SJSA1 (cell line): ENCODE measurements at regions not wholly inside any gene's neighbourhood (a gene's known extent, or its start where the extent isn't known, plus 50 kb on each side); places are given as distances from the start of the nearest gene placed in this dataset.
"Not testable (repeated sequence)": the region's sequence is repeated elsewhere in the genome, so short reads cannot be mapped to it uniquely, and the experiment has no call there.

Experiments
- DNase-seq, 2 experiments: peaks; one replicate each; pipeline ENCODE4 v3.0.0-alpha.2; 2015 to 2020; ENCODE audit warnings: low spot score in 2 of 2, low read depth in 1 of 2
- H3K27ac ChIP-seq: fragments of 250-450 bp; sonication (Bioruptor Pico); 2 replicates; pipeline ENCODE4 v1.5.1; 2020; ENCODE audit warnings: mild to moderate bottlenecking, moderate library complexity
- H3K27me3 ChIP-seq: fragments of 250-450 bp; sonication (Bioruptor Pico); replicated peaks from 2 replicates; pipeline ENCODE4 v1.5.1; 2020; ENCODE audit warnings: mild to moderate bottlenecking, moderate library complexity
- H3K36me3 ChIP-seq: fragments of 250-450 bp; sonication (Bioruptor Pico); 2 replicates; pipeline ENCODE4 v1.5.1; 2020; ENCODE audit warnings: mild to moderate bottlenecking
- H3K4me1 ChIP-seq: fragments of 250-450 bp; sonication (Bioruptor Pico); replicated peaks from 2 replicates; pipeline ENCODE4 v1.6.1; 2021; ENCODE audit warnings: mild to moderate bottlenecking
- H3K4me3 ChIP-seq: fragments of 250-450 bp; sonication (Bioruptor Pico); 2 replicates; pipeline ENCODE4 v1.5.1; 2020; ENCODE audit warnings: mild to moderate bottlenecking
- H3K9me3 ChIP-seq: fragments of 250-450 bp; sonication (Bioruptor Pico); replicated peaks from 2 replicates; pipeline ENCODE4 v1.5.1; 2020; ENCODE audit warnings: mild to moderate bottlenecking

- H3K27ac ChIP-seq: no peak overlapping the region
- H3K36me3 ChIP-seq: no peaks in the 10 kb centered on the region
- H3K4me1 ChIP-seq: no peaks in the 10 kb centered on the region
These were observed 226.8 kb downstream of the PCDH17 start for GRCh38 chr13:57858376-57858775.

GRCh38 chr13:57862879-57863278 is 231.3 kb downstream of the PCDH17 start:
- Histone ChIP-seq H3K9me3 (no peaks in the 10 kb centered on the region), H3K27me3 (no peaks in the 10 kb centered on the region), H3K27ac (no peak overlapping the region), H3K4me3 (no peak overlapping the region), H3K36me3 (no peaks in the 10 kb centered on the region), H3K4me1 (no peaks in the 10 kb centered on the region)
- DNase-seq: no peak

More at GRCh38 chr13:57858376-57858775, 226.8 kb downstream of the PCDH17 start:
- H3K4me3 ChIP-seq: no peak overlapping the region
- H3K27me3 ChIP-seq: no peaks in the 10 kb centered on the region
- DNase-seq: no peak
- no peaks in the 10 kb centered on the region for H3K9me3 ChIP-seq

GRCh38 chr13:57865600-57866294 is 234.2 kb downstream of the PCDH17 start:
- H3K9me3 ChIP-seq: no peaks in the 10 kb centered on the region
- no peaks in the 10 kb centered on the region for H3K27me3 ChIP-seq
- H3K4me1 ChIP-seq: no peaks in the 10 kb centered on the region
- DNase-seq: no peak
- no peak overlapping the region for H3K27ac ChIP-seq
- H3K36me3 ChIP-seq: no peaks in the 10 kb centered on the region
- no peak overlapping the region for H3K4me3 ChIP-seq

GRCh38 chr13:57874530-57874929 is 243.0 kb downstream of the PCDH17 start:
- no peak for DNase-seq
- H3K36me3 ChIP-seq: no peaks in the 10 kb centered on the region
- H3K27ac ChIP-seq: no peak overlapping the region
- no peaks in the 10 kb centered on the region for H3K4me1 ChIP-seq
- no peak overlapping the region for H3K4me3 ChIP-seq
- no peaks in the 10 kb centered on the region for H3K27me3 ChIP-seq
- H3K9me3 ChIP-seq: no peaks in the 10 kb centered on the region

- Histone ChIP-seq H3K27me3 (no peaks in the 10 kb centered on the region), H3K27ac (no peak overlapping the region), H3K4me1 (no peaks in the 10 kb centered on the region), H3K4me3 (no peak overlapping the region), H3K9me3 (no peaks in the 10 kb centered on the region), H3K36me3 (no peaks in the 10 kb centered on the region)
- no peak for DNase-seq
These were observed 246.1 kb downstream of the PCDH17 start for GRCh38 chr13:57877601-57878000.

GRCh38 chr13:57878291-57878690 is 246.7 kb downstream of the PCDH17 start:
- Histone ChIP-seq H3K27me3 (no peaks in the 10 kb centered on the region), H3K27ac (no peak overlapping the region), H3K4me3 (no peak overlapping the region), H3K36me3 (no peaks in the 10 kb centered on the region), H3K9me3 (no peaks in the 10 kb centered on the region), H3K4me1 (no peaks in the 10 kb centered on the region)
- DNase-seq: no peak

GRCh38 chr13:57897225-57897624 is 265.7 kb downstream of the PCDH17 start:
- Histone ChIP-seq H3K27ac (no peak overlapping the region), H3K27me3 (no peaks in the 10 kb centered on the region), H3K36me3 (no peaks in the 10 kb centered on the region), H3K4me3 (no peak overlapping the region), H3K4me1 (no peaks in the 10 kb centered on the region), H3K9me3 (no peaks in the 10 kb centered on the region)
- DNase-seq: no peak

GRCh38 chr13:57899096-57899495 is 267.6 kb downstream of the PCDH17 start:
- Histone ChIP-seq H3K4me1 (no peaks in the 10 kb centered on the region), H3K27ac (no peak overlapping the region), H3K36me3 (no peaks in the 10 kb centered on the region), H3K9me3 (no peaks in the 10 kb centered on the region), H3K4me3 (no peak overlapping the region), H3K27me3 (no peaks in the 10 kb centered on the region)
- no peak for DNase-seq

- not testable (repeated sequence) for H3K4me1 ChIP-seq, DNase-seq, H3K36me3 ChIP-seq, H3K9me3 ChIP-seq, H3K4me3 ChIP-seq, H3K27ac ChIP-seq, H3K27me3 ChIP-seq
These were observed 278.3 kb downstream of the PCDH17 start for GRCh38 chr13:57909833-57910232.

- Histone ChIP-seq H3K36me3 (no peaks in the 10 kb centered on the region), H3K4me3 (no peak overlapping the region), H3K4me1 (no peaks in the 10 kb centered on the region), H3K9me3 (no peaks in the 10 kb centered on the region), H3K27ac (no peak overlapping the region), H3K27me3 (no peaks in the 10 kb centered on the region)
- no peak for DNase-seq
These were observed 286.5 kb downstream of the PCDH17 start for GRCh38 chr13:57918086-57918485.

- Histone ChIP-seq H3K27me3 (no peaks in the 10 kb centered on the region), H3K9me3 (no peaks in the 10 kb centered on the region), H3K4me1 (no peaks in the 10 kb centered on the region), H3K36me3 (no peaks in the 10 kb centered on the region), H3K4me3 (no peak overlapping the region), H3K27ac (no peak overlapping the region)
- DNase-seq: no peak
These were observed 287.4 kb downstream of the PCDH17 start for GRCh38 chr13:57918913-57919312.

GRCh38 chr13:57925250-57925649 is 293.7 kb downstream of the PCDH17 start:
- Histone ChIP-seq H3K4me3 (no peak overlapping the region), H3K4me1 (no peaks in the 10 kb centered on the region), H3K36me3 (no peaks in the 10 kb centered on the region), H3K27ac (no peak overlapping the region), H3K27me3 (no peaks in the 10 kb centered on the region), H3K9me3 (no peaks in the 10 kb centered on the region)
- DNase-seq: no peak

GRCh38 chr13:57925751-57926150 is 294.2 kb downstream of the PCDH17 start:
- Histone ChIP-seq H3K4me1 (no peaks in the 10 kb centered on the region), H3K36me3 (no peaks in the 10 kb centered on the region), H3K9me3 (no peaks in the 10 kb centered on the region), H3K4me3 (no peak overlapping the region), H3K27ac (no peak overlapping the region), H3K27me3 (no peaks in the 10 kb centered on the region)
- no peak for DNase-seq

- H3K4me1 ChIP-seq: no peaks in the 10 kb centered on the region
- H3K27me3 ChIP-seq: no peaks in the 10 kb centered on the region
- H3K9me3 ChIP-seq: no peaks in the 10 kb centered on the region
- H3K4me3 ChIP-seq: no peak overlapping the region
- H3K27ac ChIP-seq: no peak overlapping the region
- DNase-seq: no peak
- H3K36me3 ChIP-seq: no peaks in the 10 kb centered on the region
These were observed 300.5 kb downstream of the PCDH17 start for GRCh38 chr13:57932061-57932460.

GRCh38 chr13:57933606-57934005 is 302.1 kb downstream of the PCDH17 start:
- Histone ChIP-seq H3K27ac (no peak overlapping the region), H3K4me1 (no peaks in the 10 kb centered on the region), H3K4me3 (no peak overlapping the region), H3K27me3 (no peaks in the 10 kb centered on the region), H3K9me3 (no peaks in the 10 kb centered on the region), H3K36me3 (no peaks in the 10 kb centered on the region)
- no peak for DNase-seq
